Panc1 (cell line): ENCODE measurements at regions not wholly inside any gene's neighbourhood (a gene's known extent, or its start where the extent isn't known, plus 50 kb on each side); places are given as distances from the start of the nearest gene placed in this dataset.

ENCODE experiments used
- CTCF ChIP-seq: fragments of 450-650 bp; IDR thresholded peaks from 2 replicates; pipeline ENCODE4 v1.5.1; 2017; ENCODE audit warnings: mild to moderate bottlenecking
- POLR2AphosphoS5 ChIP-seq: IDR thresholded peaks from 2 replicates; pipeline ENCODE4 v1.6.1; 2012; ENCODE audit warnings: mild to moderate bottlenecking, low read depth, low read length, moderate library complexity
- REST ChIP-seq, 2 experiments: IDR thresholded peaks; 2 replicates each; pipeline ENCODE4 v1.6.1; 2011 to 2012; ENCODE audit warnings: low read depth in 2 of 2, control low read depth in 1 of 2, low read length in 1 of 2, mild to moderate bottlenecking in 1 of 2, moderate library complexity in 1 of 2; ENCODE audit not compliant: insufficient read depth in 1 of 2
- SIN3A ChIP-seq: IDR thresholded peaks from 2 replicates; pipeline ENCODE4 v1.6.1; 2012; ENCODE audit warnings: low read depth, mild to moderate bottlenecking, low read length, moderate library complexity, borderline replicate concordance; ENCODE audit not compliant: insufficient read depth
- TCF7L2 ChIP-seq: IDR thresholded peaks from 2 replicates; pipeline ENCODE4 v1.6.1; 2011; ENCODE audit warnings: mild to moderate bottlenecking, low read depth, low read length, inconsistent platforms

- TF ChIP-seq CTCF = no peak
- no peak for TF ChIP-seq POLR2AphosphoS5
- TF ChIP-seq REST (IDR thresholded peaks at IDR 0.05; ENCODE audit: insufficient read depth in 1 of 2, low read depth in 2 of 2, low read length in 1 of 2) = no peak
- TF ChIP-seq TCF7L2 = no peak
- TF ChIP-seq SIN3A = no peak
Measured at GRCh38 chr13:85586422-85586831, 212.8 kb downstream of the SLITRK6 start.
